ENCODE measurements at regions not wholly inside any gene's neighbourhood (a gene's known extent, or its start where the extent isn't known, plus 50 kb on each side); places are given as distances from the start of the nearest gene placed in this dataset.

GRCh38 chr15:72919936-72920465, 132.3 kb upstream of the NEO1 start:
- no peak for DNase-seq (ENCODE audit: low spot score)

GRCh38 chr15:72916897-72917296, 133.3 kb upstream of the ADPGK start:
- DNase-seq (ENCODE audit: low spot score): no peak

- no peak for DNase-seq (ENCODE audit: low spot score)
These were observed 132.8 kb upstream of the ADPGK start for GRCh38 chr15:72916378-72916777.

- no peak for DNase-seq (ENCODE audit: low spot score)
These were observed 132.3 kb upstream of the ADPGK start for GRCh38 chr15:72915843-72916242.

- no peak for DNase-seq (ENCODE audit: low spot score)
These were observed 129.4 kb upstream of the ADPGK start for GRCh38 chr15:72912996-72913395.

- DNase-seq (ENCODE audit: low spot score): no peak
These were observed 128.6 kb upstream of the ADPGK start for GRCh38 chr15:72912121-72912520.

- DNase-seq (ENCODE audit: low spot score): no peak
These were observed 128.1 kb upstream of the ADPGK start for GRCh38 chr15:72911626-72912025.

GRCh38 chr15:72908713-72909112, 125.2 kb upstream of the ADPGK start:
- no peak for DNase-seq (ENCODE audit: low spot score)

GRCh38 chr15:72907733-72908132, 124.2 kb upstream of the ADPGK start:
- DNase-seq (ENCODE audit: low spot score): no peak

- DNase-seq (ENCODE audit: low spot score): no peak
These were observed 119.3 kb upstream of the ADPGK start for GRCh38 chr15:72902919-72903260.

- DNase-seq (ENCODE audit: low spot score): peak; percentile 86
These were observed 118.8 kb upstream of the ADPGK start for GRCh38 chr15:72902245-72902918.

- DNase-seq (ENCODE audit: low spot score): no peak
These were observed 109.4 kb upstream of the ADPGK start for GRCh38 chr15:72892986-72893385.

- no peak for DNase-seq (ENCODE audit: low spot score)
These were observed 106.5 kb upstream of the ADPGK start for GRCh38 chr15:72890043-72890442.

GRCh38 chr15:72889545-72889944, 106.0 kb upstream of the ADPGK start:
- DNase-seq (ENCODE audit: low spot score): no peak

GRCh38 chr15:72888811-72889210, 105.3 kb upstream of the ADPGK start:
- DNase-seq (ENCODE audit: low spot score): no peak

GRCh38 chr15:72888211-72888610, 104.7 kb upstream of the ADPGK start:
- no peak for DNase-seq (ENCODE audit: low spot score)

- no peak for DNase-seq (ENCODE audit: low spot score)
These were observed 103.8 kb upstream of the ADPGK start for GRCh38 chr15:72887376-72887775.

GRCh38 chr15:72884311-72884710, 100.8 kb upstream of the ADPGK start:
- DNase-seq (ENCODE audit: low spot score): no peak

GRCh38 chr15:72873379-72874233, 90.0 kb upstream of the ADPGK start:
- DNase-seq (ENCODE audit: low spot score): no peak

GRCh38 chr15:72872066-72872845, 88.7 kb upstream of the ADPGK start:
- no peak for DNase-seq (ENCODE audit: low spot score)

GRCh38 chr15:72866866-72867616, 83.5 kb upstream of the ADPGK start:
- DNase-seq (ENCODE audit: low spot score): no peak

- no peak for DNase-seq (ENCODE audit: low spot score)
These were observed 82.6 kb upstream of the ADPGK start for GRCh38 chr15:72866182-72866581.
